ENCODE measurements at regions not wholly inside any gene's neighbourhood (a gene's known extent, or its start where the extent isn't known, plus 50 kb on each side); places are given as distances from the start of the nearest gene placed in this dataset.

GRCh38 chr6:165991341-165991740 lies 176.3 kb downstream of the TBXT start:
- intact Hi-C loops (cut with micrococcal nuclease), result no loop called here
- ChIA-PET CTCF (no interaction called here), POLR2A (ENCODE audit: unreplicated experiment) (no interaction called here)
- Histone ChIP-seq H3K36me3 (ENCODE audit: low read depth, low read length) (no peaks in the 10 kb centered on the region), H3K9me2 (replicated peaks; ENCODE audit: low read length) (no peaks in the 10 kb centered on the region), H3K27me3 (ENCODE audit: low read length) (peaks cover 23% of the 10 kb centered on the region), H2AFZ (ENCODE audit: low read length) (no peak overlapping the region), H3K79me2 (ENCODE audit: low read length) (no peaks in the 10 kb centered on the region), H3K4me1 (ENCODE audit: insufficient read depth, low read length) (no peaks in the 10 kb centered on the region), H3K27ac (ENCODE audit: low read length) (no peak overlapping the region), H3K4me3 (ENCODE audit: low read length) (no peak overlapping the region), H3K9ac (ENCODE audit: low read length) (no peak overlapping the region), H3K4me2 (ENCODE audit: low read length) (no peak overlapping the region), H3K9me3 (ENCODE audit: low read length) (no peaks in the 10 kb centered on the region), H4K20me1 (ENCODE audit: low read length) (no peaks in the 10 kb centered on the region), H3F3A (ENCODE audit: low read length, unreplicated experiment) (no peaks in the 10 kb centered on the region)
- BruUV-seq (replicated peaks), result no TSS peak
- DNase-seq, result no peak
- ATAC-seq, result no peak
- TF ChIP-seq EZH2 (IDR thresholded peaks at IDR 0.05; ENCODE audit: low read length, unreplicated experiment) (no peak), CTCF (conservative IDR thresholded peaks at IDR 0.05; ENCODE audit: low read depth, low read length) (no peak), EZH2phosphoT487 (IDR thresholded peaks at IDR 0.05; ENCODE audit: borderline replicate concordance, low read length) (no peak)

DNA sequence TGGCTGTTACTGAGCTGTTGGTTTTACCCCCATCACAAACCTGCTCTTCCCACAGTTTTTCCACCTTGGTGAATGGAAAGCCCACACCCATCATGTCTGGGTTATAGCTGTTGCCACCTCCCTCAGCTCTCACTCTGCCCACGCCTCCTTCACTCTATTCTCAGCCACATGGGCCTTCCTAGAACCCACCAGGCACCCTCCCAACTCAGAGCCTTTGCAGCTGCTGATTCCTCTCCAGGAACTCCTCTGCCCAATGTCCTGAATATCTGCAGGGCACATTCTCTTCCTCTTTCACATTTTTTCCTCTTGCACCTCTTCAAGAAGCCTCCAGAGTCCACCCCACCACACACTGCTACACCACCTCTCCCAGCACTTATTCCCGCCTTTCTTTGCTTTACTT lies 177.4 kb downstream of the TBXT start:
- ATAC-seq (no peak), DNase-seq (no peak)
- ChIA-PET POLR2A (ENCODE audit: unreplicated experiment) (no interaction called here), CTCF (no interaction called here)
- H3K4me3 ChIP-seq (ENCODE audit: low read length), result no peak overlapping the region
- H3K4me1 ChIP-seq (ENCODE audit: insufficient read depth, low read length), result no peaks in the 10 kb centered on the region
- no peaks in the 10 kb centered on the region for H3K9me2 ChIP-seq (replicated peaks; ENCODE audit: low read length)
- H3K4me2 ChIP-seq (ENCODE audit: low read length), result no peak overlapping the region
- H3K27me3 ChIP-seq (ENCODE audit: low read length), result peaks cover 27% of the 10 kb centered on the region
- intact Hi-C loops (cut with micrococcal nuclease), result no loop called here
- H3K36me3 ChIP-seq (ENCODE audit: low read depth, low read length), result no peaks in the 10 kb centered on the region
- H2AFZ ChIP-seq (ENCODE audit: low read length), result no peak overlapping the region
- H3K9me3 ChIP-seq (ENCODE audit: low read length), result no peaks in the 10 kb centered on the region
- H3K9ac ChIP-seq (ENCODE audit: low read length), result no peak overlapping the region
- BruUV-seq (replicated peaks), result no TSS peak
- no peaks in the 10 kb centered on the region for H3K79me2 ChIP-seq (ENCODE audit: low read length)
- H3K27ac ChIP-seq (ENCODE audit: low read length), result no peak overlapping the region
- no peaks in the 10 kb centered on the region for H3F3A ChIP-seq (ENCODE audit: low read length, unreplicated experiment)
- no peak for TF ChIP-seq EZH2phosphoT487 (IDR thresholded peaks at IDR 0.05; ENCODE audit: borderline replicate concordance, low read length)
- TF ChIP-seq EZH2 (IDR thresholded peaks at IDR 0.05; ENCODE audit: low read length, unreplicated experiment), result no peak
- TF ChIP-seq CTCF (conservative IDR thresholded peaks at IDR 0.05; ENCODE audit: low read depth, low read length), result no peak
- no peaks in the 10 kb centered on the region for H4K20me1 ChIP-seq (ENCODE audit: low read length)

- no peak for DNase-seq
- no peak for TF ChIP-seq CTCF (conservative IDR thresholded peaks at IDR 0.05; ENCODE audit: low read depth, low read length)
- Histone ChIP-seq H3K27ac (ENCODE audit: low read length) (no peak overlapping the region), H3K9me3 (ENCODE audit: low read length) (no peaks in the 10 kb centered on the region), H3K79me2 (ENCODE audit: low read length) (no peaks in the 10 kb centered on the region), H3K27me3 (ENCODE audit: low read length) (peaks cover 36% of the 10 kb centered on the region), H2AFZ (ENCODE audit: low read length) (no peak overlapping the region), H3F3A (ENCODE audit: low read length, unreplicated experiment) (no peaks in the 10 kb centered on the region), H3K4me2 (ENCODE audit: low read length) (no peak overlapping the region), H3K9me2 (replicated peaks; ENCODE audit: low read length) (no peaks in the 10 kb centered on the region), H4K20me1 (ENCODE audit: low read length) (no peaks in the 10 kb centered on the region), H3K36me3 (ENCODE audit: low read depth, low read length) (no peaks in the 10 kb centered on the region), H3K4me1 (ENCODE audit: insufficient read depth, low read length) (no peaks in the 10 kb centered on the region), H3K4me3 (ENCODE audit: low read length) (no peak overlapping the region), H3K9ac (ENCODE audit: low read length) (no peak overlapping the region)
- no peak for ATAC-seq
- intact Hi-C loops (cut with micrococcal nuclease), result no loop called here
- POLR2A ChIA-PET (ENCODE audit: unreplicated experiment), result no interaction called here
- CTCF ChIA-PET, result no interaction called here
- no TSS peak for BruUV-seq (replicated peaks)
These were observed 178.7 kb downstream of the TBXT start for GRCh38 chr6:165988757-165989456.
